ENCODE measurements at regions not wholly inside any gene's neighbourhood (a gene's known extent, or its start where the extent isn't known, plus 50 kb on each side); places are given as distances from the start of the nearest gene placed in this dataset.
A peak's percentile ranks its signal among the peaks of the same experiment; 100 is the strongest.

- TF ChIP-seq POLR2A (IDR thresholded peaks at IDR 0.05): no peak
- TF ChIP-seq CTCF (IDR thresholded peaks at IDR 0.05): no peak
- intact Hi-C loops (cut with DNase I): no loop called here
- DNase-seq: no peak
- no peaks in the 10 kb centered on the region for H3K9me3 ChIP-seq
- no peak overlapping the region for H3K27ac ChIP-seq
- peaks cover 0 to 18% (median 4%) of the 10 kb centered on the region in 4 donors for H3K4me1 ChIP-seq
- H3K4me3 ChIP-seq: no peak overlapping the region
- ATAC-seq: no peak
- WGBS (ENCODE audit: insufficient coverage, low coverage, low lambda C conversion rate, missing lambda C conversion rate): 11% methylated on average over 3 of the region's 3 CpGs
- H3K36me3 ChIP-seq: no peaks in the 10 kb centered on the region
- no peaks in the 10 kb centered on the region for H3K27me3 ChIP-seq
Measured at GRCh38 chr4:119731146-119731742, 102.6 kb upstream of the PDE5A start.

DNA sequence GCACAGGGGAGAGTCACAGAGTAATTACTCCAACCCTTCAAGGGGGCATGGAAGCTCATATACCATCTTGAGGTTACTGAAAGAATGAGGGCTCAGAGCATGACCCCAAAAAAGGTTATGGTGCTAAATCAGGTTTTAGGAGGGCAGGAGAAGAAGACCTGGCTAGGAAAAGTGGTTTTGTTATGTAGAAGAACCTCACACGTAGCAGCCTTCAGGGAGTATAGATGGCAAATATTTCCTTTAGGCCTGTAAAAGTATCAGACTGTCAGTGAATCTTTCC is 102.0 kb upstream of the PDE5A start:
- no peak overlapping the region for H3K4me3 ChIP-seq
- no peaks in the 10 kb centered on the region for H3K36me3 ChIP-seq
- H3K4me1 ChIP-seq: peaks cover 0 to 18% (median 4%) of the 10 kb centered on the region in 4 donors
- no peak for DNase-seq
- WGBS (ENCODE audit: insufficient coverage, low coverage, low lambda C conversion rate, missing lambda C conversion rate): 83% methylated on average over 1 of the region's 1 CpG
- no peak overlapping the region for H3K27ac ChIP-seq
- intact Hi-C loops (cut with DNase I): no loop called here
- no peaks in the 10 kb centered on the region for H3K9me3 ChIP-seq
- no peak for TF ChIP-seq POLR2A (IDR thresholded peaks at IDR 0.05)
- TF ChIP-seq CTCF (IDR thresholded peaks at IDR 0.05): no peak
- ATAC-seq: no peak
- no peaks in the 10 kb centered on the region for H3K27me3 ChIP-seq

GRCh38 chr4:119729835-119730670 is 101.4 kb upstream of the PDE5A start:
- peak; percentile 59 to 76 (median 60) for DNase-seq
- intact Hi-C loops (cut with DNase I): no loop called here
- TF ChIP-seq POLR2A (IDR thresholded peaks at IDR 0.05): no peak
- TF ChIP-seq CTCF (IDR thresholded peaks at IDR 0.05): no peak
- Histone ChIP-seq H3K4me1 (peaks cover 0 to 18% (median 4%) of the 10 kb centered on the region in 4 donors), H3K9me3 (no peaks in the 10 kb centered on the region), H3K4me3 (no peak overlapping the region), H3K27me3 (no peaks in the 10 kb centered on the region), H3K27ac (no peak overlapping the region), H3K36me3 (no peaks in the 10 kb centered on the region)
- WGBS (ENCODE audit: insufficient coverage, low coverage, low lambda C conversion rate, missing lambda C conversion rate): 39% methylated on average over 6 of the region's 6 CpGs
- peak; percentile 92 to 98 (median 94) for ATAC-seq

DNA sequence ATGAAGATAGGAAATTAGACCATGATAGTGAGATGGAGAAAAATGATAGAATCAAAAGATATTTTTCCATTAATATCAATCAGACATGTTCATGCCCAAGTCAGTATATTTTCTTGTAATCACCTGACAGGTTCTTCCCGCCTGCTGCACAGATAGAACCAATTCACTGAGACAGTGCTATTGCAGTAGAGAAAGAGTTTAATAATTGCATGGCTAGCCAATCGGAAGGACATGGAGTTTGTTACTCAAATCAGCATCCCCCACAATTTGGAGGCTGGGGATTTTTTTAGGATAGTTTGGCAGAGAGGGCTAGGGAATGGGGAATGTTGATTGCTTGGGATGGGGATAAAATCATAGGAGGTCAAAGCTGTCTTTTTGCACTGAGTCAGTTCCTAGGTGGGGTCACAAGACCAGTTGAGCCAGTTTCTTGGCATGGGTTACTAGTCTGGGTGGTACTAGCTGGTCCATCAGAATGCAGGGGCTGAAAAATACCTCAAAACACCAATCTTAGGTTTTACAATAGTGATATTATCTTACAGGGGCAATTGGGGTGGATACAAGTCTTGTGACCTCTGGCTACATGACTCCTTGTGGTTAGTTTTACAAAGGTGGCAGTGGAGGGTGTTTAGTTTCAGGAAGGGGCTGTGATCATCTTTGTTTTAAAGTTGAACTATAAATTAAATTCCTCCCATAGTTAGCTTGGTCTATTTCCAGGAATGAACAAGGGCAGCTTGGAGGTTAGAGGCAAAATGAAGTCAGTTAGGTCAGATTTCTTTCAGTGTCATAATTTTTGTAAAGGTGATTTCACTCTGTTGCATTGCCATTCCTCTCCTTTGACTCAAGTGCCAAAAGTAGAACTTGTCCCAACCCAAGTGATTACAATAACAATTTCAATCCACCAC is 100.3 kb upstream of the PDE5A start:
- no peak for TF ChIP-seq CTCF (IDR thresholded peaks at IDR 0.05)
- TF ChIP-seq POLR2A (IDR thresholded peaks at IDR 0.05): no peak
- Histone ChIP-seq H3K4me1 (peaks cover 0 to 18% (median 4%) of the 10 kb centered on the region in 4 donors), H3K36me3 (no peaks in the 10 kb centered on the region), H3K27me3 (no peaks in the 10 kb centered on the region), H3K27ac (no peak overlapping the region), H3K9me3 (no peaks in the 10 kb centered on the region), H3K4me3 (no peak overlapping the region)
- WGBS (ENCODE audit: insufficient coverage, low coverage, low lambda C conversion rate, missing lambda C conversion rate): 91% methylated on average over 2 of the region's 2 CpGs
- DNase-seq (no peak), ATAC-seq (no peak)
- intact Hi-C loops (cut with DNase I): no loop called here
